HUES6 (cell line): ENCODE measurements at regions not wholly inside any gene's neighbourhood (a gene's known extent, or its start where the extent isn't known, plus 50 kb on each side); places are given as distances from the start of the nearest gene placed in this dataset.

Experiments used
- H3K27ac ChIP-seq: 2 replicates; pipeline ENCODE4 v1.7.0; 2013; ENCODE audit warnings: low read depth, mild to moderate bottlenecking, low read length, inconsistent platforms
- H3K27me3 ChIP-seq: 2 replicates; pipeline ENCODE4 v1.6.1; 2013; ENCODE audit warnings: low read length; ENCODE audit not compliant: control insufficient read depth, insufficient read depth
- H3K36me3 ChIP-seq: 2 replicates; pipeline ENCODE4 v1.6.1; 2013; ENCODE audit warnings: low read length; ENCODE audit not compliant: control insufficient read depth, insufficient read depth
- H3K4me1 ChIP-seq: 2 replicates; pipeline ENCODE4 v1.6.1; 2013; ENCODE audit warnings: low read length; ENCODE audit not compliant: control insufficient read depth, insufficient read depth
- H3K4me3 ChIP-seq: 2 replicates; pipeline ENCODE4 v1.5.1; 2013; ENCODE audit warnings: low read depth, low read length
- H3K9ac ChIP-seq: one replicate; pipeline ENCODE4 v1.6.1; 2013; ENCODE audit warnings: mild to moderate bottlenecking, low read length
- H3K9me3 ChIP-seq: 2 replicates; pipeline ENCODE4 v1.6.1; 2013; ENCODE audit warnings: low read depth, low read length; ENCODE audit not compliant: control insufficient read depth, insufficient read depth

- Histone ChIP-seq H3K9ac (no peak overlapping the region), H3K9me3 (no peaks in the 10 kb centered on the region), H3K4me1 (0 out of 2 replicates have a peak, but pooled peaks cover 2% of the 10 kb centered on the region), H3K27ac (no peak overlapping the region), H3K27me3 (no peaks in the 10 kb centered on the region), H3K4me3 (no peak overlapping the region), H3K36me3 (no peaks in the 10 kb centered on the region)
These were observed 284.8 kb upstream of the PPP2R2D start for GRCh38 chr10:131616040-131616439.

- Histone ChIP-seq H3K27me3 (no peaks in the 10 kb centered on the region), H3K9ac (no peak overlapping the region), H3K4me1 (peaks cover 2% of the 10 kb centered on the region; the same call in 1 of the 2 replicates), H3K36me3 (no peaks in the 10 kb centered on the region), H3K27ac (no peak overlapping the region), H3K9me3 (no peaks in the 10 kb centered on the region), H3K4me3 (no peak overlapping the region)
These were observed 283.5 kb upstream of the PPP2R2D start for GRCh38 chr10:131617113-131617858.

- no peaks in the 10 kb centered on the region for H3K36me3 ChIP-seq
- H3K4me1 ChIP-seq = peaks cover 2% of the 10 kb centered on the region; the same call in 1 of the 2 replicates
- no peak overlapping the region for H3K4me3 ChIP-seq
- no peaks in the 10 kb centered on the region for H3K27me3 ChIP-seq
- no peak overlapping the region for H3K27ac ChIP-seq
- H3K9me3 ChIP-seq = no peaks in the 10 kb centered on the region
- H3K9ac ChIP-seq = no peak overlapping the region
These were observed 282.1 kb upstream of the PPP2R2D start for GRCh38 chr10:131618587-131619267.

GRCh38 chr10:131620314-131620713, 280.5 kb upstream of the PPP2R2D start:
- no peaks in the 10 kb centered on the region for H3K36me3 ChIP-seq
- H3K4me3 ChIP-seq = no peak overlapping the region
- peaks cover 2% of the 10 kb centered on the region; the same call in 1 of the 2 replicates for H3K4me1 ChIP-seq
- no peaks in the 10 kb centered on the region for H3K27me3 ChIP-seq
- no peak overlapping the region for H3K9ac ChIP-seq
- H3K9me3 ChIP-seq = no peaks in the 10 kb centered on the region
- H3K27ac ChIP-seq = no peak overlapping the region

- H3K4me1 ChIP-seq = peaks cover 2% of the 10 kb centered on the region; the same call in 1 of the 2 replicates
- H3K9me3 ChIP-seq = no peaks in the 10 kb centered on the region
- no peak overlapping the region for H3K9ac ChIP-seq
- no peak overlapping the region for H3K27ac ChIP-seq
- H3K36me3 ChIP-seq = no peaks in the 10 kb centered on the region
- no peak overlapping the region for H3K4me3 ChIP-seq
- no peaks in the 10 kb centered on the region for H3K27me3 ChIP-seq
These were observed 279.9 kb upstream of the PPP2R2D start for GRCh38 chr10:131620904-131621303.

GRCh38 chr10:131621784-131622624, 278.8 kb upstream of the PPP2R2D start:
- Histone ChIP-seq H3K27me3 (no peaks in the 10 kb centered on the region), H3K9me3 (no peaks in the 10 kb centered on the region), H3K4me3 (no peak overlapping the region), H3K36me3 (no peaks in the 10 kb centered on the region), H3K4me1 (peaks cover 2% of the 10 kb centered on the region; the same call in 1 of the 2 replicates), H3K9ac (no peak overlapping the region), H3K27ac (no peak overlapping the region)

- H3K4me3 ChIP-seq = no peak overlapping the region
- H3K27ac ChIP-seq = no peak overlapping the region
- H3K9ac ChIP-seq = no peak overlapping the region
- H3K27me3 ChIP-seq = no peaks in the 10 kb centered on the region
- H3K4me1 ChIP-seq = no peaks in the 10 kb centered on the region; the same call in 1 of the 2 replicates
- no peaks in the 10 kb centered on the region for H3K36me3 ChIP-seq
- peaks cover 5% of the 10 kb centered on the region for H3K9me3 ChIP-seq
These were observed 275.8 kb upstream of the PPP2R2D start for GRCh38 chr10:131625041-131625440.

GRCh38 chr10:131626274-131626673, 274.5 kb upstream of the PPP2R2D start:
- Histone ChIP-seq H3K9ac (no peak overlapping the region), H3K27me3 (no peaks in the 10 kb centered on the region), H3K9me3 (peaks cover 5% of the 10 kb centered on the region), H3K4me1 (no peaks in the 10 kb centered on the region; the same call in 1 of the 2 replicates), H3K27ac (no peak overlapping the region), H3K36me3 (no peaks in the 10 kb centered on the region), H3K4me3 (no peak overlapping the region)

GRCh38 chr10:131629026-131629770, 271.6 kb upstream of the PPP2R2D start:
- Histone ChIP-seq H3K9me3 (peaks cover 5% of the 10 kb centered on the region), H3K4me3 (no peak overlapping the region), H3K36me3 (no peaks in the 10 kb centered on the region), H3K4me1 (no peaks in the 10 kb centered on the region), H3K9ac (no peak overlapping the region), H3K27ac (no peak overlapping the region), H3K27me3 (no peaks in the 10 kb centered on the region)

GRCh38 chr10:131630772-131631258, 270.0 kb upstream of the PPP2R2D start:
- H3K36me3 ChIP-seq = no peaks in the 10 kb centered on the region
- H3K4me3 ChIP-seq = no peak overlapping the region
- H3K9ac ChIP-seq = no peak overlapping the region
- no peak overlapping the region for H3K27ac ChIP-seq
- H3K4me1 ChIP-seq = no peaks in the 10 kb centered on the region
- peaks cover 5% of the 10 kb centered on the region for H3K9me3 ChIP-seq
- H3K27me3 ChIP-seq = no peaks in the 10 kb centered on the region
